Peyer's patch (tissue), 4 donors: ENCODE measurements at regions not wholly inside any gene's neighbourhood (a gene's known extent, or its start where the extent isn't known, plus 50 kb on each side); places are given as distances from the start of the nearest gene placed in this dataset.
A peak's percentile ranks its signal among the peaks of the same experiment; 100 is the strongest.
"Not testable (repeated sequence)": the region's sequence is repeated elsewhere in the genome, so short reads cannot be mapped to it uniquely, and the experiment has no call there.

Experiments
- DNase-seq, 3 donors: peaks; one replicate each; pipeline ENCODE4 v3.0.0-alpha.2; 2017 to 2019
- H3K27ac ChIP-seq, 4 donors: fragments of 200-600 bp; sonication (generic); one replicate each; pipeline ENCODE4 v1.5.1; 2016 to 2019
- H3K27me3 ChIP-seq, 2 donors: fragments of 200-600 bp; sonication (generic); one replicate each; pipeline ENCODE4 v1.5.1; 2019
- H3K36me3 ChIP-seq, 3 donors: fragments of 200-600 bp; sonication (generic); one replicate each; pipeline ENCODE4 v1.5.1; 2016 to 2019
- H3K4me1 ChIP-seq, 4 donors: fragments of 200-600 bp; sonication (generic); one replicate each; pipeline ENCODE4 v1.5.1; 2016 to 2019
- H3K4me3 ChIP-seq, 4 donors: fragments of 200-600 bp; sonication (generic); 1 replicate in 3 of 4; 2 replicates in 1 of 4; pipeline ENCODE4 v1.5.1; 2016 to 2019; ENCODE audit warnings: mild to moderate bottlenecking in 1 of 4
- H3K9me3 ChIP-seq, 4 donors: fragments of 200-600 bp; sonication (generic); one replicate each; pipeline ENCODE4 v1.5.1; 2016 to 2019; ENCODE audit warnings: mild to moderate bottlenecking in 1 of 4
- CTCF ChIP-seq, 6 experiments: fragments of 450-650 bp in 4 of 6; fragments of 200-600 bp in 2 of 6; sonication (generic) in 1 of 6; IDR thresholded peaks; one replicate each; pipeline ENCODE4 v1.5.1; 2017 to 2019; ENCODE audit warnings: antibody characterized with exemption in 6 of 6, mild to moderate bottlenecking in 3 of 6, moderate library complexity in 1 of 6
- POLR2A ChIP-seq, 2 donors: fragments of 450-650 bp; IDR thresholded peaks; one replicate each; pipeline ENCODE4 v1.5.1; 2017; ENCODE audit warnings: antibody characterized with exemption in 2 of 2, mild to moderate bottlenecking in 2 of 2, moderate library complexity in 2 of 2

- not testable (repeated sequence) for H3K27ac ChIP-seq, H3K4me3 ChIP-seq, H3K4me1 ChIP-seq, H3K9me3 ChIP-seq, H3K36me3 ChIP-seq, H3K27me3 ChIP-seq, DNase-seq
These were observed 106.0 kb downstream of the SPATA18 start for GRCh38 chr4:52157071-52157470.

GRCh38 chr4:52157641-52158316, 106.7 kb downstream of the SPATA18 start:
- no peak for DNase-seq
- no peaks in the 10 kb centered on the region for H3K9me3 ChIP-seq
- TF ChIP-seq POLR2A (IDR thresholded peaks at IDR 0.05) (no peak), CTCF (IDR thresholded peaks at IDR 0.05) (no peak)
- H3K27ac ChIP-seq = no peak overlapping the region
- no peaks in the 10 kb centered on the region for H3K27me3 ChIP-seq
- H3K36me3 ChIP-seq = no peaks in the 10 kb centered on the region
- no peak overlapping the region for H3K4me3 ChIP-seq
- no peaks in the 10 kb centered on the region for H3K4me1 ChIP-seq

- no peaks in the 10 kb centered on the region for H3K9me3 ChIP-seq
- H3K4me1 ChIP-seq = no peaks in the 10 kb centered on the region
- no peak for DNase-seq
- H3K27me3 ChIP-seq = no peaks in the 10 kb centered on the region
- TF ChIP-seq CTCF (IDR thresholded peaks at IDR 0.05) (no peak), POLR2A (IDR thresholded peaks at IDR 0.05) (no peak)
- H3K4me3 ChIP-seq = no peak overlapping the region
- H3K27ac ChIP-seq = no peak overlapping the region
- no peaks in the 10 kb centered on the region for H3K36me3 ChIP-seq
These were observed 109.8 kb downstream of the SPATA18 start for GRCh38 chr4:52160859-52161258.

- no peak overlapping the region for H3K27ac ChIP-seq
- no peaks in the 10 kb centered on the region for H3K27me3 ChIP-seq
- H3K36me3 ChIP-seq = no peaks in the 10 kb centered on the region
- no peak for DNase-seq
- H3K9me3 ChIP-seq = no peaks in the 10 kb centered on the region
- TF ChIP-seq POLR2A (IDR thresholded peaks at IDR 0.05) = no peak
- no peak for TF ChIP-seq CTCF (IDR thresholded peaks at IDR 0.05)
- H3K4me3 ChIP-seq = no peak overlapping the region
- H3K4me1 ChIP-seq = no peaks in the 10 kb centered on the region
These were observed 113.0 kb downstream of the SPATA18 start for GRCh38 chr4:52164116-52164515.

GRCh38 chr4:52172166-52172565, 121.1 kb downstream of the SPATA18 start:
- H3K9me3 ChIP-seq = no peaks in the 10 kb centered on the region
- no peaks in the 10 kb centered on the region for H3K36me3 ChIP-seq
- DNase-seq = no peak
- no peaks in the 10 kb centered on the region for H3K27me3 ChIP-seq
- H3K27ac ChIP-seq = no peak overlapping the region
- no peak overlapping the region for H3K4me3 ChIP-seq
- TF ChIP-seq POLR2A (IDR thresholded peaks at IDR 0.05) (no peak), CTCF (IDR thresholded peaks at IDR 0.05) (peak in 2 of 6 experiments; percentile 20 to 34)
- H3K4me1 ChIP-seq = no peaks in the 10 kb centered on the region

GRCh38 chr4:52173470-52174045, 122.5 kb downstream of the SPATA18 start:
- Histone ChIP-seq H3K27me3 (no peaks in the 10 kb centered on the region), H3K36me3 (no peaks in the 10 kb centered on the region), H3K4me3 (no peak overlapping the region), H3K4me1 (no peaks in the 10 kb centered on the region), H3K9me3 (no peaks in the 10 kb centered on the region), H3K27ac (no peak overlapping the region)
- TF ChIP-seq CTCF (IDR thresholded peaks at IDR 0.05) (no peak), POLR2A (IDR thresholded peaks at IDR 0.05) (no peak)
- DNase-seq = no peak
